Neural progenitor cell (in vitro differentiated cells): ENCODE measurements at regions not wholly inside any gene's neighbourhood (a gene's known extent, or its start where the extent isn't known, plus 50 kb on each side); places are given as distances from the start of the nearest gene placed in this dataset.

Experiments
- CTCF ChIP-seq: fragments of 200-600 bp; sonication (generic); IDR thresholded peaks from 2 replicates; pipeline ENCODE4 v1.5.1; 2017; ENCODE audit warnings: antibody characterized with exemption, mild to moderate bottlenecking
- EZH2 ChIP-seq: fragments of 200-600 bp; sonication (generic); IDR thresholded peaks from 2 replicates; pipeline ENCODE4 v1.6.1; 2017; ENCODE audit warnings: antibody characterized with exemption, mild to moderate bottlenecking, moderate library complexity
- EZH2phosphoT487 ChIP-seq: fragments of 200-600 bp; sonication (generic); IDR thresholded peaks from 2 replicates; pipeline ENCODE4 v1.6.1; 2017; ENCODE audit warnings: antibody characterized with exemption

- TF ChIP-seq CTCF (peak; percentile 68), EZH2phosphoT487 (no peak), EZH2 (no peak)
Measured at GRCh38 chr7:119935418-119936025, 337.5 kb upstream of the KCND2 start.
